HepG2 (cell line): ENCODE measurements at regions not wholly inside any gene's neighbourhood (a gene's known extent, or its start where the extent isn't known, plus 50 kb on each side); places are given as distances from the start of the nearest gene placed in this dataset.

Experiments used
- HNRNPLL ChIP-seq: fragments of 200-400 bp; formaldehyde crosslinking; IDR thresholded peaks from 2 replicates; pipeline ENCODE4 v1.6.1; 2017; ENCODE audit warnings: mild to moderate bottlenecking, low read depth, low read length; ENCODE audit not compliant: poor library complexity, severe bottlenecking
- JUND ChIP-seq: sonication (generic); formaldehyde crosslinking; IDR thresholded peaks from 2 replicates; pipeline ENCODE4 v1.8.0; 2022; ENCODE audit warnings: mild to moderate bottlenecking, missing genetic modification reagents
- KDM3A ChIP-seq: IDR thresholded peaks from 2 replicates; pipeline ENCODE4 v1.6.1; 2018; ENCODE audit warnings: low read depth, missing compliant biosample characterization
- MXI1 ChIP-seq: IDR thresholded peaks from 3 replicates; pipeline ENCODE4 v1.6.1; 2012; ENCODE audit warnings: low read depth, low read length, inconsistent platforms, borderline replicate concordance
- NONO ChIP-seq, 2 experiments: fragments of 450-650 bp in 1 of 2; sonication (generic) in 1 of 2; formaldehyde crosslinking in 1 of 2; IDR thresholded peaks in 1 of 2; conservative IDR thresholded peaks in 1 of 2; 2 replicates each; pipeline versions ENCODE4 v1.6.1 to v1.8.0; 2017 to 2022; ENCODE audit warnings: mild to moderate bottlenecking in 1 of 2, missing genetic modification reagents in 1 of 2, moderate library complexity in 1 of 2
- PPARG ChIP-seq: conservative IDR thresholded peaks from 2 replicates; pipeline ENCODE4 v1.6.1; 2016; ENCODE audit warnings: missing biosample characterization, missing genetic modification reagents
- PTBP1 ChIP-seq: fragments of 200-400 bp; formaldehyde crosslinking; IDR thresholded peaks from 2 replicates; pipeline ENCODE4 v1.6.1; 2018; ENCODE audit warnings: low read length, low read depth; ENCODE audit not compliant: poor library complexity, severe bottlenecking
- ZNF451 ChIP-seq: sonication (generic); formaldehyde crosslinking; IDR thresholded peaks from 2 replicates; pipeline ENCODE4 v1.5.0; 2020; ENCODE audit warnings: mild to moderate bottlenecking, missing genetic modification reagents
- ZSCAN30 ChIP-seq: sonication (generic); formaldehyde crosslinking; IDR thresholded peaks from 2 replicates; pipeline ENCODE4 v1.5.0; 2020; ENCODE audit warnings: mild to moderate bottlenecking, missing genetic modification reagents
- TF ChIP-seq, protein P1 (sequence below): sonication (generic); formaldehyde crosslinking; IDR thresholded peaks from 2 replicates; pipeline ENCODE4 v1.5.0; 2020; ENCODE audit warnings: mild to moderate bottlenecking, missing genetic modification reagents, moderate library complexity
- TF ChIP-seq, protein P2 (sequence below): sonication (generic); formaldehyde crosslinking; IDR thresholded peaks from 2 replicates; pipeline ENCODE4 v1.4.0; 2020; ENCODE audit warnings: mild to moderate bottlenecking, missing genetic modification reagents
- TF ChIP-seq, protein P3 (sequence below): sonication (generic); formaldehyde crosslinking; IDR thresholded peaks from 2 replicates; pipeline ENCODE4 v1.4.0; 2020; ENCODE audit warnings: mild to moderate bottlenecking, missing genetic modification reagents

DNA sequence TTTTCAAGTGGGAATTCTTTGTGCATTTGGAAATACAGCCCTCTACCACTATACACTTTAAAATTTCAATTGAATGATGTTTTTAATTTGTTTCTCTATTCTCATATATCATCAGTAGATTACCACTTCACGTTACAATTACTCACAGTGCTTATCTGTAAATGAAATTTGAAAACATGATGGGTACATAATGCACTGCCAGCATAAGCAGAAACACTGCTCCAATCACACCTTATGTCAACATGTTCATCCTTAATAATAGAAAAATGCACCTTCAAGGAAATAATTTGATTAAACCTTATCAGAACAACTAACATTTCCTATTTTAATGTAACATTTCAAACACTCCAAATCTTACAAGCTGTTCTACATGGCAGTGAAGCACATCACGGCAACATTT is 718.4 kb downstream of the GBE1 start:
- TF ChIP-seq MXI1 (no peak), KDM3A (CRISPR knock-in tag) (no peak), NONO (IDR thresholded peaks at IDR 0.05) (no peak), NONO (CRISPR knock-in tag; conservative IDR thresholded peaks at IDR 0.05) (no peak), ZSCAN30 (no peak), PPARG (CRISPR knock-in tag) (no peak), PTBP1 (no peak), JUND (CRISPR knock-in tag) (no peak), HNRNPLL (no peak), ZNF451 (CRISPR knock-in tag) (no peak)
- TF ChIP-seq, protein P1, sequence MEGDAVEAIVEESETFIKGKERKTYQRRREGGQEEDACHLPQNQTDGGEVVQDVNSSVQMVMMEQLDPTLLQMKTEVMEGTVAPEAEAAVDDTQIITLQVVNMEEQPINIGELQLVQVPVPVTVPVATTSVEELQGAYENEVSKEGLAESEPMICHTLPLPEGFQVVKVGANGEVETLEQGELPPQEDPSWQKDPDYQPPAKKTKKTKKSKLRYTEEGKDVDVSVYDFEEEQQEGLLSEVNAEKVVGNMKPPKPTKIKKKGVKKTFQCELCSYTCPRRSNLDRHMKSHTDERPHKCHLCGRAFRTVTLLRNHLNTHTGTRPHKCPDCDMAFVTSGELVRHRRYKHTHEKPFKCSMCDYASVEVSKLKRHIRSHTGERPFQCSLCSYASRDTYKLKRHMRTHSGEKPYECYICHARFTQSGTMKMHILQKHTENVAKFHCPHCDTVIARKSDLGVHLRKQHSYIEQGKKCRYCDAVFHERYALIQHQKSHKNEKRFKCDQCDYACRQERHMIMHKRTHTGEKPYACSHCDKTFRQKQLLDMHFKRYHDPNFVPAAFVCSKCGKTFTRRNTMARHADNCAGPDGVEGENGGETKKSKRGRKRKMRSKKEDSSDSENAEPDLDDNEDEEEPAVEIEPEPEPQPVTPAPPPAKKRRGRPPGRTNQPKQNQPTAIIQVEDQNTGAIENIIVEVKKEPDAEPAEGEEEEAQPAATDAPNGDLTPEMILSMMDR (CRISPR knock-in tag): no peak
- TF ChIP-seq, protein P2, sequence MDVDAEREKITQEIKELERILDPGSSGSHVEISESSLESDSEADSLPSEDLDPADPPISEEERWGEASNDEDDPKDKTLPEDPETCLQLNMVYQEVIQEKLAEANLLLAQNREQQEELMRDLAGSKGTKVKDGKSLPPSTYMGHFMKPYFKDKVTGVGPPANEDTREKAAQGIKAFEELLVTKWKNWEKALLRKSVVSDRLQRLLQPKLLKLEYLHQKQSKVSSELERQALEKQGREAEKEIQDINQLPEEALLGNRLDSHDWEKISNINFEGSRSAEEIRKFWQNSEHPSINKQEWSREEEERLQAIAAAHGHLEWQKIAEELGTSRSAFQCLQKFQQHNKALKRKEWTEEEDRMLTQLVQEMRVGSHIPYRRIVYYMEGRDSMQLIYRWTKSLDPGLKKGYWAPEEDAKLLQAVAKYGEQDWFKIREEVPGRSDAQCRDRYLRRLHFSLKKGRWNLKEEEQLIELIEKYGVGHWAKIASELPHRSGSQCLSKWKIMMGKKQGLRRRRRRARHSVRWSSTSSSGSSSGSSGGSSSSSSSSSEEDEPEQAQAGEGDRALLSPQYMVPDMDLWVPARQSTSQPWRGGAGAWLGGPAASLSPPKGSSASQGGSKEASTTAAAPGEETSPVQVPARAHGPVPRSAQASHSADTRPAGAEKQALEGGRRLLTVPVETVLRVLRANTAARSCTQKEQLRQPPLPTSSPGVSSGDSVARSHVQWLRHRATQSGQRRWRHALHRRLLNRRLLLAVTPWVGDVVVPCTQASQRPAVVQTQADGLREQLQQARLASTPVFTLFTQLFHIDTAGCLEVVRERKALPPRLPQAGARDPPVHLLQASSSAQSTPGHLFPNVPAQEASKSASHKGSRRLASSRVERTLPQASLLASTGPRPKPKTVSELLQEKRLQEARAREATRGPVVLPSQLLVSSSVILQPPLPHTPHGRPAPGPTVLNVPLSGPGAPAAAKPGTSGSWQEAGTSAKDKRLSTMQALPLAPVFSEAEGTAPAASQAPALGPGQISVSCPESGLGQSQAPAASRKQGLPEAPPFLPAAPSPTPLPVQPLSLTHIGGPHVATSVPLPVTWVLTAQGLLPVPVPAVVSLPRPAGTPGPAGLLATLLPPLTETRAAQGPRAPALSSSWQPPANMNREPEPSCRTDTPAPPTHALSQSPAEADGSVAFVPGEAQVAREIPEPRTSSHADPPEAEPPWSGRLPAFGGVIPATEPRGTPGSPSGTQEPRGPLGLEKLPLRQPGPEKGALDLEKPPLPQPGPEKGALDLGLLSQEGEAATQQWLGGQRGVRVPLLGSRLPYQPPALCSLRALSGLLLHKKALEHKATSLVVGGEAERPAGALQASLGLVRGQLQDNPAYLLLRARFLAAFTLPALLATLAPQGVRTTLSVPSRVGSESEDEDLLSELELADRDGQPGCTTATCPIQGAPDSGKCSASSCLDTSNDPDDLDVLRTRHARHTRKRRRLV (CRISPR knock-in tag): no peak
- TF ChIP-seq, protein P3, sequence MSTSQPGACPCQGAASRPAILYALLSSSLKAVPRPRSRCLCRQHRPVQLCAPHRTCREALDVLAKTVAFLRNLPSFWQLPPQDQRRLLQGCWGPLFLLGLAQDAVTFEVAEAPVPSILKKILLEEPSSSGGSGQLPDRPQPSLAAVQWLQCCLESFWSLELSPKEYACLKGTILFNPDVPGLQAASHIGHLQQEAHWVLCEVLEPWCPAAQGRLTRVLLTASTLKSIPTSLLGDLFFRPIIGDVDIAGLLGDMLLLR: no peak
